GM18499 (cell line): ENCODE measurements at regions not wholly inside any gene's neighbourhood (a gene's known extent, or its start where the extent isn't known, plus 50 kb on each side); places are given as distances from the start of the nearest gene placed in this dataset.

ENCODE experiments used
- ATAC-seq: cut with Tn5 transposase; IDR thresholded peaks from one replicate; pipeline ENCODE4 v1.9.1; 2021; ENCODE audit warnings: moderate number of reproducible peaks; ENCODE audit not compliant: insufficient read depth, unreplicated experiment

GRCh38 chr20:40424695-40425094, 264.3 kb downstream of the MAFB start:
- no peak for ATAC-seq

DNA sequence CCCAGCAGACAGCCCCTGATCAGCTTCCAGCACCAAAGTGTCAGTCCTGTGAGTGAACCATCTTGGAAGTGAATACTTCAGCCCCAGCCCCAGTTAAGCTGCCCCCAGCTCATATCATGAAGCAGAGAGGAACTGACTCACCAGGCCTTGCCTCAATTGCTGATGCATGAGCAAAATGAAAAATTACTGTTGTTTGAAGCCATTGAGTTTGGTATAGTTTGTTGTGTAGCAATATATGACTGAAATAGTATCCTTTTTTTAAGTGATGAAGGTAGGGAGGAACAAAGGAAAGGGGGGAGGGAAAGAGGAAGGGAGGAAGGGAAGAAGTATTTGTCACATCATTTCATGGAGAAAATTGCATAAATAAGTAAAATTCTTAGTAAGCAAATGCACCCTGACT, 266.4 kb downstream of the MAFB start:
- ATAC-seq = no peak

DNA sequence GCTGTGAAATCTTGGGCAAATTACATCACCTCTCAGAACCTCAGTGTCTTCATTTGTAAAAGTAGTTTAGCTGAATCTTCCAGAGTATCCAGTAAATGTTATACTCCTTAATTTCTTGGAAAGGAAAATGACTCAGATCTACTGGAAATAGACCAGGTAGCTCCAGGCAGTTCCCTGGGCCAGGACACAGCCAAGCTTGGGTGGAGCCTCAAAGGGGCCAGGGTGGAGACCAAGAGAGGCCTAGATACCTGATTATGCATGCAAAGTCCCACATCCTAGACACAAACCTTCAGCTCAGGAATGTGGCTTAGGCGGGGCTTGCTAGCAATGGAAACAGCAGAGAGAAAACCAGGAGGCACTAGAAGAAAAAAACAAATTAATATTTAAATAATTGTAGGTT, 272.8 kb downstream of the MAFB start:
- ATAC-seq = no peak

DNA sequence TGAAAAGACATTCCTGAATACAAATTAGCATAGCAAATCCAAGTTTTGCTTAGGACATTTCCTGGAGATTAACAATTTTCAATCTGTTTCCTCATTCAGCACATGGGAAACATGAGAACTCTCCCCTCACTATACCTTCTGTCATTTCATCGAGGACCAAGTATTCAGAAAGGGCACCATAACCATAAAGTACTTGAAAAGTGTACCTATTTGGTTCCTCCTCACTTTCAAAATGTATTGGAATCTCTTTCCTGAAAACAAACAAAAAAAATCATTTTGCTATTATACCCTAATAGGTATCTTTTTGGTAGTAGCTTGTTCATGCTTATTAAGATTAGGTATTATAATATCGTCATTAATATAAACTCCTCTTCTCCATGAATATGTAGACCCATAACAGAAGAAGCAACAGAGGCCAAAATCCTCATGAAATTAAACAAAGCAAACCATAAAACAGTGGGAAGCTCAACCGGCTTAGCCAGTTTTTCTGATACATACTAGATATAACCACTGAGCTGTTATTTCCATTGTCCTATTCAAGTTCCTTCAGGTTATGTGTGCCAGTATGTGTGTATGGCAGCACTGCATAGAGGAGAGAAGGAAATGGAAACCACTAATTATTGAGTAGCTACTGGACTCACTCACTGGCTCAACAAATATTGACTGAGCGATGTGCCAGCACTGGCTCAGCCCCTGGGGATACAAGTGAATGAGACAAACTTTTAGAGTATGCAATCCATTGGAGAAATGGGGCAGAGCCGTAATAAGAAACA, 274.0 kb downstream of the MAFB start:
- no peak for ATAC-seq

- no peak for ATAC-seq
These were observed 279.0 kb downstream of the MAFB start for GRCh38 chr20:40410028-40410427.

DNA sequence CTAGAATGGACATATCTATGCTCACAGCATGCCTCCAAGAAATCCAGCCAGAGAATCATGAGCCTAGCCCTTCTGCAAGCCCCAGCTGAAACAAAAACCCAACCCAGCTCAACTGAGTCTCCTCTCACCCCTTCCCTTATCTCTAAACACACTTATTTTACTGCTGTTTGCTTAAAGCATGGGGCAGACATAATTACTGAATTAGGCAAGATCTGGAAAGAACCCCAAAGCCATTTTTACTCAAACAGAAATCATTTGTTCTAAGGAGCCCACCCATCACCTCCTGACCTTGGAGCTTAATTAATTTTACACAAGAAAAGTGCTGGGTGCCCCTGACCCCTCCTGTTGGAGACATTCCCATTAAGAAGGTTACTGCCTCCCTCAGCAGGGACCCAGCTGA, 291.6 kb downstream of the MAFB start:
- ATAC-seq = no peak

- no peak for ATAC-seq
These were observed 295.6 kb downstream of the MAFB start for GRCh38 chr20:40393197-40394079.

DNA sequence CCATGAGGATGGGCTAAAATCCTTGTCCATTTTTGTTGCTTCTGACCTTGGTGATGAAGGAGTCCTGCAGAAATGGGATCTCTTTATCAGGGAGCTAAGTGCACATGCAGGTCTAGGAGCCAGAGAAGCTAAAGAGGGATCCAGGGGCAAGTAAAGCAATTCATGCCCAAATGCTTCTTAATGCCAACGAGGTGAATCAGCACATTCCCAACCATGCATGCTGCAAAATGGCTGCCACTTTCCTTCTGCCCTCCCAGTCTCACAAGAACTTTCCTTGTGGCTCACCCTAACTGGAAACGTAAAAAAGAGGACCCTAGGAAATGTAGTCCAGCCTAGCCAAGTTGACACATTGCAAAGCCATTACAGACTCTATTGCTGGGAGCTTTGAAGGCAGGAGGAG, 298.4 kb downstream of the MAFB start:
- ATAC-seq = no peak

DNA sequence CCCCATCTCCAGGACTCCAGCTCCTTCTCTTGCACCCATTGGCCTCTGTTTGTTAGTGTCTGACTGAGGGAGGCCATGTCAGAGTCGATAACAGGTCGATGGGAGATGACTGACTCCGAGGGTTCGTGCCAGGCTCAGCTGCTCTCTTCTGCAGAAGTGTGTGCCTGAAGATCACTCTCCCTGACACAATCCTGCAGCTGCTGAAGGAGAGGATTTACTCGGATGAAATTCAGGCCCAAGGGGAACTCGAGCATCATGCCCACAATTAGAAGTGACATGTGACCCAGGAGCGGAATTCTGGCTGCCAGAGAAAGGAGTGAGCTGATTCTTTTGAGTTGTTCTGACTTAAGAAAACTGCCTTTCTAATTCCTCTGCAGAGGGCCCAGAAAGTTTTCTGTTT, 318.2 kb downstream of the MAFB start:
- no peak for ATAC-seq

GRCh38 chr20:40368876-40369275, 320.2 kb downstream of the MAFB start:
- ATAC-seq = no peak

GRCh38 chr20:40361916-40362315, 327.1 kb downstream of the MAFB start:
- no peak for ATAC-seq

DNA sequence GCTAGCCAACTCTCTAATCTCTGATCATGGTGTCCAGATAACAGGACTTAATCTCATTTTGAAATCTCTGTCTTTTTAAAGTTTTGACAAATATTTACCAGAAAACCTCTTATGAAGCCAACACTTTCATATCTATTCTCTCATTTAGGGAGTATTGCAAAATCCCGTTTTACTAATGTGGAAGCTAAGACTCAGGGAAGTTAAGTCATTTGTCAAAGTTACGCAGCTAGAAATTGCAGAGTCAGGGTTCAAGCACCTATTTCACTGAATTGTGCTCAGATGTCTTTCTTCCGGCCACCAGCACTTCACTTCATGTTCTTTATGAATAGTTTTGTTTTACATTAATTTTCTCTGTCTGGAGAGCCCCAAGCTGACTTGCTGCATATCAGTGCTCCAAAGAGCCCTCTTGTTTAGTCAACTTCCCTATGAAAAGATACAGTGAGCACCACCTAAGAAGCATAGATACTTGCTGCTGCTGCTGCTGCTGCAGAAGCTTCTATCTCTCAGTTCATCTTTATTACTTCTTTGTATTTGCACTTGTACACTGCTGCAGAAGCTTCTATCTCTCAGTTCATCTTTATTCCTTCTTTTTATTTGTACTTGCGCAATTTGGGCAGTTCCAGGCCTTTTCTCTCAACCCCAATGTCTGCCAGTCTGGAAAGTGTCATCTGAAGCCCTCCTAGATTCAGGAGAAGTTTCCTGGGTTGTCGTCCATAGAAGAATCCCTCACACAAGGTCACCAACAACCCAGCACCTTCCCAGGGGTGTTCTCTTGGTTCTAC, 329.7 kb downstream of the MAFB start:
- ATAC-seq = no peak

DNA sequence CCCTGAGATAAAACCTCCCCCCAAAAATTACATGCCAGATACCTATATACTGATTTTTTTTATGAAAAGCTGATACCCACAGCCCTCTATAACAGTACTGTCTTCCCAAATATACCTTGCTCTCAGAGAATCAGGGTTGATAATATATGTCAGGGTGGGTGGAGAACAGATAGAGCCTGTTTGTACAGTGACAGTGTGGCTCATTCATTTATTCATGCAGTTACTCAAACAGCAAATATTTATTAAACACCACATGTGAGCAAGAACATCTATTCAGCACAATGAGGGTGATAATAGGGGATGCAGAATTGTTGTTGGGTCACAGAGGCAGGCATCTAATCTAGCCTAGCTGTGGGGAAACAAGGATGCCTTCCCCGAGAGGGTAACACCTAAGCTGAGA, 334.2 kb downstream of the MAFB start:
- no peak for ATAC-seq

DNA sequence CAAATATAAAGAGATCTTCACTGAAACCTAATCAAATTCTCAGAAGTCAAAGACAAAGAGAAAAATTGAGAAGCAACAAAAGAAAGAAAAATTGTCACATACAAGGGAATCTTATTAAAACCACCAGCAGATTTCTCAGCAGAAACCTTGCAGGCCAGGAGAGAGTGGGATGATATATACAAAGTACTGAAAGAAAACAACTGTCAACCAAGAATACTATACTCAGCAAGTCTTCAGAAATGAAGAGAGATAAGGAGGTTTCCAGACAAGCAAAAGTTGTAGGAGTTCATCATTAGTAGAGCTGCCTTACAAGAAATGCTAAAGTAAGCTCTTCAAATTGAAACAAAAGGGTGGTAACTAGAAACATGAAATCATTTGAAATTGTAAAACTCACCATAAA, 345.6 kb downstream of the MAFB start:
- no peak for ATAC-seq

DNA sequence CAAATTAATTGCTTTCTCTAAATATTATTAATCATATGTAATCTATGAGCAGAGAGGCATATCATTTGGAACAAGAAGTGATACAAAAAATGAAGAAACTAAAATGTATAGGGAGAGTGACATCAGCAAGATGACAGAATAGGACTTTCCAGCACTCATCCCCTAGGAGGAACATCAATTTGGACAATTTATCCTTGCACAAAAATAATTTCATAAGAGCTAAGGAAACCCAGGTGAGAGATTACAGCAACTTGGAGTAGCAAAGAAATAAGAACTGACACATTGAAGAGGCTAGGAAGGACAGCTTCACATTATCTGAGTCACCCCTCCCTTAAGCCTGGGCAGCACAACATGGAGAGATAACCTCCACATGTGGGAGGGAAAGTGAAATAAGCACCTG, 347.5 kb downstream of the MAFB start:
- ATAC-seq = no peak

DNA sequence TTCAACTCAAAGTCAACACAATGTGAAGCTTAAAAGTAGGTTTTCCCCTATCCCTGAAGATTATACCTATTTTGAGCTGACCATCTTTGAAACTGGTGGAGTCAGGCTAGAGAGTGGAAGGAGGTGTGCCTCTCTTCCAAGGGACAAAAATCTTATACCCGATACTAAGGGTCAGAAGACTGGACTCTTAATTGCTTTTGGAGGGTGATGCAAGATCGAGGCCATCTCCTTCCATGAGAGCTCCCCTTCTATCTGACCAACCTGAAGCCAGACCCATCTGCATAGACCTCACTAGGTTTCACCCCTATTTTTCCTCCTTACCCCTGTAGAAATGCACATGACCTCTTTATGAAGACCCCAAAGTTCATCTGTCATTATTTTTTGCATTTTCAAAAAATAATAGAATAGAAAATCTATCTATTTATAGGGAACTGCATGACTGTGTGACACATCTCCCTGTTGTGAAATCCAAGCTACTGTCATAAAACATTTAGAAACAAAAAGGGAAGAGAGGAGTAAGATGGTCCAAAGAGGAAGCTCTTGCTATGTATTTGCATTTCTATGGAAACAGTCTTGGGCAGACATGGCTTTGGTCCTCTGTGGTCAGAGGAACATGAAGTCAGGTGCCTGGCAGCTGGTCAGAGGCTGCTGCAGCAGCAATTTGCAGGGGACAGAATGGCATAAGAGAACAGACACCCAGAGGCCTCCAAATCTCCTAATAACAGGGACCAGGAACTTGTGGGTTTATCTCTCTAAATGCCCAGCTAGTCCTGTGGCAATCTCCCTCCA, 349.2 kb downstream of the MAFB start:
- no peak for ATAC-seq

DNA sequence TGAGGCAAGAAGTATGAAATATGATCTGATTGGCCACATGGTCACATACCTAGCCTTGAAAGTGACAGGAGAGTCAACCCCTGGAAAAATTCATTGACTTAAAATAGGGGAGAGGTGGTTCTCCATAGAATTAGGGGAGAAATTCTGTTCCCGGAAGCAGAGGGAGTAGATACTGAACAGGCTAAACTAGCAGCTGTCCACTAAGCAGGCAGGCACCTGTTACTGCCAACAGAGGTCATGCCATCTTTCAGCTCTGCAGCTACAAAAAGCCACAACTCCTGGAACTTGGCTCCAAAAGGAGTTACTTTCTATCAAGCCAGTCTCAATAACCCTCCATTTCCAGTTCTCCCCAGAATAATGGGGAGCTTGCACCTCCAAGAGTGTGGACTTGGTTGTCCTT, 352.5 kb downstream of the MAFB start:
- no peak for ATAC-seq

- ATAC-seq = no peak
These were observed 353.1 kb downstream of the MAFB start for GRCh38 chr20:40335901-40336351.

GRCh38 chr20:40335437-40335836, 353.6 kb downstream of the MAFB start:
- ATAC-seq = no peak

- ATAC-seq = no peak
These were observed 355.4 kb downstream of the MAFB start for GRCh38 chr20:40333591-40333990.
